GM21723 (cell line): ENCODE measurements at regions not wholly inside any gene's neighbourhood (a gene's known extent, or its start where the extent isn't known, plus 50 kb on each side); places are given as distances from the start of the nearest gene placed in this dataset.

Experiments
- ATAC-seq: cut with Tn5 transposase; IDR thresholded peaks from one replicate; pipeline ENCODE4 v1.9.1; 2021; ENCODE audit warnings: mild to moderate bottlenecking, moderate library complexity; ENCODE audit not compliant: unreplicated experiment

- no peak for ATAC-seq
These were observed 172.2 kb downstream of the OLFM4 start for GRCh38 chr13:53200498-53201453.

GRCh38 chr13:53201454-53202225 lies 173.0 kb downstream of the OLFM4 start:
- no peak for ATAC-seq

DNA sequence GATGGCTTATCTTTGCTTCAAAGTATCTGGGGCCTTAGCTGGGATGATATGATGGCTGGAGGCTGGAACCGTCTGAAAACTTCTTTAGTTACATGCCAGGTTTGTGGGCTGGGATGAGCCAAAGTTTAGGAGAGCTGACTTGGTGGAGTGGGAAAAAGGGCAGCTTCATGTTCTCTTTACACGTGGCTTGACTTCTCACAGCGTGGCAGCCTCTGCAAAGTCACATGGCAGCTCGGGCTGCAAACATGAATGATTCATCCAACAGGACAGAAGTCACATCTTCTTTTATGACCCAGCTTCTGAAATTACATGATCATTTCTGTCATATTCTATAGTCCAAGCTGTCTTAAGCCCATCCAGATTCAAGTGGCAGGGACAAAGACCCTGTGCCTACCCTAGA lies 176.0 kb downstream of the OLFM4 start:
- ATAC-seq = no peak

GRCh38 chr13:53206455-53206854 lies 177.8 kb downstream of the OLFM4 start:
- ATAC-seq = no peak

DNA sequence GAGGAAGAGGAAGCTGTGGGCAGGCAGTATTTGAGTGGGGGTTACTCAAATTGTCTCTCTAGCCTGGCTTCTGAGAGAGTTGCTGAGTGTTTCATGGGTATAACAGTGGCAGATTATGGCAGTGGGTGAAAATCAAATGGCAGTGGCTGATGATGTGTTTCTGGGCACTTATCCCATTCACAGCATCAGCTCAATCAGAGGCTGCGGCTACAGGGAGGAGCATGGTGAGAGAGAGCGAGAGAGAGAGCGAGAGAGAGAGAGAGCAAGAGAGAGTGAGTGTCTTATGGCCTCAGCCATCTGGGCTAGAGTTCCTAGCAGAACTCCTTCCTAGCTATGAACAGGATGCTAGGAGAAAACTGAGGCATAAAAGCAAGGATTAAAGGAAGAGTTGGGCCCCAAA lies 178.9 kb downstream of the OLFM4 start:
- no peak for ATAC-seq

GRCh38 chr13:53214433-53214832 lies 185.8 kb downstream of the OLFM4 start:
- no peak for ATAC-seq

- ATAC-seq = no peak
These were observed 186.9 kb downstream of the OLFM4 start for GRCh38 chr13:53215563-53215962.

DNA sequence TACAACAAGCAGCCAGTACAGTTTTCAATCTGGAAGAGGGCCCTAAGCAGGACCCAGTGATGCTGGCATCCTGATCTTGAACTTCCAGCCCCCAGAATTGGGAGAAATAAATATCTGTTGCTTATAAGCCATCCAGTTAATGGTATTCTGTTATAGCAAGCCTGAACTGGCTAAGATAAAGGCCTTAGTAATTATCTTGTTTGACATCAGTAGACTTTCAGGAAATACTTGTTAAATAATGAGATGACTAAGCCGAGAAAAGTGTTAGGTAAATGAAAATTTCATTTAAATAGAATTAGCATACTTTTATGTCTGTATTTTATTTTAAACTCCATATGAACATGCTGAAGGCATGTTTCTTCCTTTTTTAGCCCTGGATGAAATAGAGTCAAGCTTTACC lies 188.2 kb downstream of the OLFM4 start:
- ATAC-seq = no peak

GRCh38 chr13:53217194-53217593 lies 188.6 kb downstream of the OLFM4 start:
- ATAC-seq = no peak

GRCh38 chr13:53220038-53220437 lies 191.4 kb downstream of the OLFM4 start:
- ATAC-seq = no peak

DNA sequence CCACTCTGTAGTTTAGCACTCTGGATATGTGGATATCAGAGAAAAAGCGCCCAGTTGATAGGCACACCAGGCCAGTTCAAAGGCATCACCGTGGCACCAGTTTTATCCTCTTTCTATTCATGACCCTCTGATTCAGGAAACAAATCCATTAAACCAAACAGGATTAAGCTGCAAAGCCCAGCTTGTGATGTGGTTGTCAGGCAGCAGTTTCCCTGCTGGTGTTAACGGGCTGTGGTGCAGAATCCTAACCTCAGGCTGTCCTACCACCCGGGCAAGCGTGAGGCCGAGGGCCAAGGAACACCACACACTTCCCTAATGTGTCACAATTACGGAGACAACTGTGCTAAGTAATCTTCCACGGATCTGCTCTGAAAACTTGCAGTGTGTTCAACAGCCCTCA lies 209.1 kb downstream of the OLFM4 start:
- ATAC-seq = no peak

GRCh38 chr13:53238261-53238660 lies 209.6 kb downstream of the OLFM4 start:
- no peak for ATAC-seq

DNA sequence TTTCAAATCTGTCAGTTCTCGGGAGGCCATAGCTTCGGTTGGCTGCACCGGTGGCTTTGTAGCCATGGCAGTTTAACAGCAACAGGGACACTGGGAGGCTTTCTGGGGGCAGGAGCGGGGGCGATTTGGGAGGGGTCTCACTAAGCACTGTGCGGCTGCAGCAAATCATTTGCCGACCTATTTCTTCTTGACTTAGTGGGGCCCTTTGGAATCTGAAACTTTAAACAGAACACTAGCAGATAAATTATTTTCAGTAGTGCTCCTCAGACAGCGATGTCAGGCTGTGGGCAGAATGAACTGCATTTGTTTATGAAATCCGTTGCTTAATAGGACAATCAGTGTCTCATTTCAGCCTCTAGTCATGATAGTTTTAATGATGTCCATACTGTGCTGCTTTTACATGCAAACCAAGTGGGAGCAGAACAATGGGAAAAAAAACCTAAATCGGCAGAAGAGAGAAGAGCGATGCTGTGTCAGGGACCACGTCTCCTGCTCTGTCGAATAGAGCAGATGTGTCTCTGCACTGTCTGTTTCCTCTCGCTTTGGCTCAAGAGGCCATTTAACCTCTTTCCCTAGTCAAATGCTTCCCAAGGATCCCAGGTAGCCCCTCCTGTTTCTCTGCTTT lies 211.9 kb downstream of the OLFM4 start:
- ATAC-seq = no peak

- no peak for ATAC-seq
These were observed 213.3 kb downstream of the OLFM4 start for GRCh38 chr13:53241891-53242348.

- no peak for ATAC-seq
These were observed 220.6 kb downstream of the OLFM4 start for GRCh38 chr13:53249236-53249635.

- peak; percentile 97 for ATAC-seq
These were observed 221.8 kb downstream of the OLFM4 start for GRCh38 chr13:53250272-53250875.

GRCh38 chr13:53250977-53251376 lies 222.4 kb downstream of the OLFM4 start:
- no peak for ATAC-seq

- no peak for ATAC-seq
These were observed 225.9 kb downstream of the OLFM4 start for GRCh38 chr13:53254500-53254899.

DNA sequence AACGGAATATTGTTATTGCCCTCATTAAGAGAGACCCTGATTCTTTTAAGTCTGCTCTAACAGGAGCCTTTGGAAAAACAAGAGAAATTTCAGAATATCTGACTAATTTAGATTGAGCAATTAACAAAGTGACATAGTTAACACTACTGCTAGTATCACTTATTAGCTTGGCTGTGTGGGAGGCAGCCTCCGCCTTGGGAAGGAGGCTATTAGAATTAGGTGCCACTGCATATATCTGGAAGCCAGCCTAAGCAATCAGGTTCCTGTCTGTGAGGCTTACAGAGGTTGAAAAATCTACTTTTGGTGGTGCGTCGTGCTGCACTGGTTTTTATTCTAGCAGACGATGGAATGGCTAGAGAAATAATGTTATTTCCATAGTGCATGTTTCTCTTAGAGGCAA lies 227.2 kb downstream of the OLFM4 start:
- no peak for ATAC-seq

DNA sequence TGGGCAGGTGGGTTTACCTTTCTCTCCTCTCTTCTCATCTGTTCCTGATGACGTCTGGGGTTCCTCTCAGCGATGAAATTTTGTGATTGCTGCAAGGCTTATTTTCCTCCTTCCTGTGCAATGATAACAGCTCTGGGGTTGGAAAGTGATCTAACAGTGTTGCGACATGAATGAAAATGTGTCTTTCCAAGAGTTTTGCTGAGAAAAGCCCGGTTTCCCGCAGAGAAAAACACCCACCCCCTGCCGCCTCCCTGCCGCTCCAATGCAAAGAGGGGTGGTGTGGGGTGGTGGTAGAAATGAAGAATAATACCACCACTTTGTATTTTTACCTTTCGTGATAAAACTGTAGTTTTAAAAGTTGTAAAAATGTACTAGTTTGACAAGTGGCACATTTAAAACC lies 232.0 kb downstream of the OLFM4 start:
- ATAC-seq = no peak
